Liver (tissue), 3 donors: ENCODE measurements at regions not wholly inside any gene's neighbourhood (a gene's known extent, or its start where the extent isn't known, plus 50 kb on each side); places are given as distances from the start of the nearest gene placed in this dataset.

Experiments
- CTCF ChIP-seq: fragments of 150-350 bp; IDR thresholded peaks from 2 replicates; pipeline ENCODE4 v1.5.1; 2017; ENCODE audit warnings: improper control_type of control experiment, low read depth, low read length; ENCODE audit not compliant: missing input control
- FOXA1 ChIP-seq: IDR thresholded peaks from 2 replicates; pipeline ENCODE4 v1.6.1; 2016; ENCODE audit warnings: antibody characterized with exemption
- GABPA ChIP-seq, 2 donors: IDR thresholded peaks in 1 of 2; conservative IDR thresholded peaks in 1 of 2; 2 replicates each; pipeline ENCODE4 v1.6.1; 2016; ENCODE audit warnings: antibody characterized with exemption in 2 of 2, mild to moderate bottlenecking in 1 of 2, moderate library complexity in 1 of 2
- HNF4G ChIP-seq: IDR thresholded peaks from 2 replicates; pipeline ENCODE4 v1.6.1; 2016; ENCODE audit warnings: antibody characterized with exemption
- JUND ChIP-seq, 2 donors: IDR thresholded peaks; 2 replicates each; pipeline ENCODE4 v1.6.1; 2016; ENCODE audit warnings: antibody characterized with exemption in 2 of 2
- NR2F2 ChIP-seq: IDR thresholded peaks from 2 replicates; pipeline ENCODE4 v1.6.1; 2016; ENCODE audit warnings: antibody characterized with exemption
- RAD21 ChIP-seq, 2 donors: IDR thresholded peaks; 2 replicates each; pipeline ENCODE4 v1.6.1; 2016; ENCODE audit warnings: antibody characterized with exemption in 2 of 2, mild to moderate bottlenecking in 2 of 2
- TAF1 ChIP-seq: conservative IDR thresholded peaks from 2 replicates; pipeline ENCODE4 v1.6.1; 2016; ENCODE audit warnings: antibody characterized with exemption, mild to moderate bottlenecking
- YY1 ChIP-seq: IDR thresholded peaks from 2 replicates; pipeline ENCODE4 v1.6.1; 2016; ENCODE audit warnings: antibody characterized with exemption, mild to moderate bottlenecking
- TF ChIP-seq, protein P1 (sequence below): IDR thresholded peaks from 2 replicates; pipeline ENCODE4 v1.6.1; 2016; ENCODE audit warnings: antibody characterized with exemption, mild to moderate bottlenecking
- TF ChIP-seq, protein P2 (sequence below): IDR thresholded peaks from 2 replicates; pipeline ENCODE4 v1.6.1; 2016; ENCODE audit warnings: antibody characterized with exemption
- TF ChIP-seq, protein P3 (sequence below): IDR thresholded peaks from 2 replicates; pipeline ENCODE4 v1.6.1; 2016; ENCODE audit warnings: antibody characterized with exemption
- donor health status: healthy.
- donor health status: healthy.

DNA sequence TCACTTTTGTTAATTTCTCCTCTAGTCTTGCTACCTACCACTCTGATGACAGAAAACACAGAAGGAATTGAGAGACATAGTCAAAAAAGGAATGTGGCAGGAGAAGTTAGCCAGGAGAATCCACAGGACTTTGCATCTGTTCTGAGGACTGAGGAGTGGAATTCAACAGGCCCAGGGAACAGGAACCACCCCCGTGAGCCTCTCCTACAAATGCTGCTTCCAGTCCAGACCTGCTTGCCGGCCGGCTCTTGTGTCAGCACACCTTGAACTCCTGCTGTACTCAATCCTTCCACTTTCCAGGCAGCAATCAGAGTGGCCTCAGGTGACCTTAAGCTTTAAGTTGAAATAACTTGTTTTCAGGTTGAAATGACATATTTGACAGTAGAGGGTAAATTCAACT lies 903.1 kb downstream of the BCL11B start:
- TF ChIP-seq, protein P1, sequence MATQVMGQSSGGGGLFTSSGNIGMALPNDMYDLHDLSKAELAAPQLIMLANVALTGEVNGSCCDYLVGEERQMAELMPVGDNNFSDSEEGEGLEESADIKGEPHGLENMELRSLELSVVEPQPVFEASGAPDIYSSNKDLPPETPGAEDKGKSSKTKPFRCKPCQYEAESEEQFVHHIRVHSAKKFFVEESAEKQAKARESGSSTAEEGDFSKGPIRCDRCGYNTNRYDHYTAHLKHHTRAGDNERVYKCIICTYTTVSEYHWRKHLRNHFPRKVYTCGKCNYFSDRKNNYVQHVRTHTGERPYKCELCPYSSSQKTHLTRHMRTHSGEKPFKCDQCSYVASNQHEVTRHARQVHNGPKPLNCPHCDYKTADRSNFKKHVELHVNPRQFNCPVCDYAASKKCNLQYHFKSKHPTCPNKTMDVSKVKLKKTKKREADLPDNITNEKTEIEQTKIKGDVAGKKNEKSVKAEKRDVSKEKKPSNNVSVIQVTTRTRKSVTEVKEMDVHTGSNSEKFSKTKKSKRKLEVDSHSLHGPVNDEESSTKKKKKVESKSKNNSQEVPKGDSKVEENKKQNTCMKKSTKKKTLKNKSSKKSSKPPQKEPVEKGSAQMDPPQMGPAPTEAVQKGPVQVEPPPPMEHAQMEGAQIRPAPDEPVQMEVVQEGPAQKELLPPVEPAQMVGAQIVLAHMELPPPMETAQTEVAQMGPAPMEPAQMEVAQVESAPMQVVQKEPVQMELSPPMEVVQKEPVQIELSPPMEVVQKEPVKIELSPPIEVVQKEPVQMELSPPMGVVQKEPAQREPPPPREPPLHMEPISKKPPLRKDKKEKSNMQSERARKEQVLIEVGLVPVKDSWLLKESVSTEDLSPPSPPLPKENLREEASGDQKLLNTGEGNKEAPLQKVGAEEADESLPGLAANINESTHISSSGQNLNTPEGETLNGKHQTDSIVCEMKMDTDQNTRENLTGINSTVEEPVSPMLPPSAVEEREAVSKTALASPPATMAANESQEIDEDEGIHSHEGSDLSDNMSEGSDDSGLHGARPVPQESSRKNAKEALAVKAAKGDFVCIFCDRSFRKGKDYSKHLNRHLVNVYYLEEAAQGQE, result no peak
- no peak for TF ChIP-seq RAD21 (IDR thresholded peaks at IDR 0.05)
- TF ChIP-seq CTCF, result no peak
- TF ChIP-seq, protein P2, sequence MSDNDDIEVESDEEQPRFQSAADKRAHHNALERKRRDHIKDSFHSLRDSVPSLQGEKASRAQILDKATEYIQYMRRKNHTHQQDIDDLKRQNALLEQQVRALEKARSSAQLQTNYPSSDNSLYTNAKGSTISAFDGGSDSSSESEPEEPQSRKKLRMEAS, result no peak
- no peak for TF ChIP-seq TAF1
- no peak for TF ChIP-seq NR2F2
- TF ChIP-seq GABPA (IDR thresholded peaks at IDR 0.05 in 1 of 2, conservative IDR thresholded peaks at IDR 0.05 in 1 of 2), result no peak
- TF ChIP-seq JUND (IDR thresholded peaks at IDR 0.05), result no peak
- TF ChIP-seq, protein P3, sequence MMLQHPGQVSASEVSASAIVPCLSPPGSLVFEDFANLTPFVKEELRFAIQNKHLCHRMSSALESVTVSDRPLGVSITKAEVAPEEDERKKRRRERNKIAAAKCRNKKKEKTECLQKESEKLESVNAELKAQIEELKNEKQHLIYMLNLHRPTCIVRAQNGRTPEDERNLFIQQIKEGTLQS, result no peak
- TF ChIP-seq HNF4G, result no peak
- no peak for TF ChIP-seq YY1
- TF ChIP-seq FOXA1, result no peak
